Glutamatergic neuron (in vitro differentiated cells): ENCODE measurements at regions not wholly inside any gene's neighbourhood (a gene's known extent, or its start where the extent isn't known, plus 50 kb on each side); places are given as distances from the start of the nearest gene placed in this dataset.
"Not testable (repeated sequence)": the region's sequence is repeated elsewhere in the genome, so short reads cannot be mapped to it uniquely, and the experiment has no call there.

Experiments
- DNase-seq: peaks from one replicate; pipeline ENCODE4 v3.0.0; 2022
- H3K27ac Mint-ChIP-seq: one replicate; pipeline ENCODE4 v1.8.0; 2020; ENCODE audit warnings: mild to moderate bottlenecking, mixed read lengths, inconsistent platforms; ENCODE audit not compliant: unreplicated experiment
- H3K27me3 Mint-ChIP-seq: one replicate; pipeline ENCODE4 v1.8.0; 2020; ENCODE audit warnings: mild to moderate bottlenecking, moderate library complexity, mixed read lengths, inconsistent platforms; ENCODE audit not compliant: unreplicated experiment
- H3K36me3 Mint-ChIP-seq: one replicate; pipeline ENCODE4 v1.8.0; 2020; ENCODE audit warnings: mild to moderate bottlenecking, mixed read lengths, inconsistent platforms; ENCODE audit not compliant: unreplicated experiment
- H3K4me1 Mint-ChIP-seq: one replicate; pipeline ENCODE4 v1.8.0; 2020; ENCODE audit warnings: mild to moderate bottlenecking, low read depth, mixed read lengths, inconsistent platforms; ENCODE audit not compliant: unreplicated experiment
- H3K4me3 Mint-ChIP-seq: one replicate; pipeline ENCODE4 v1.8.0; 2020; ENCODE audit warnings: mild to moderate bottlenecking, mixed read lengths, inconsistent platforms; ENCODE audit not compliant: unreplicated experiment
- H3K9me3 Mint-ChIP-seq: one replicate; pipeline ENCODE4 v1.8.0; 2020; ENCODE audit warnings: mild to moderate bottlenecking, moderate library complexity, mixed read lengths, inconsistent platforms; ENCODE audit not compliant: unreplicated experiment
- TF ChIP-seq, protein P1 (sequence below): fragments of 200-600 bp; sonication (generic); IDR thresholded peaks from one replicate; pipeline ENCODE4 v1.5.0; 2021; ENCODE audit not compliant: partially characterized antibody, unreplicated experiment

DNA sequence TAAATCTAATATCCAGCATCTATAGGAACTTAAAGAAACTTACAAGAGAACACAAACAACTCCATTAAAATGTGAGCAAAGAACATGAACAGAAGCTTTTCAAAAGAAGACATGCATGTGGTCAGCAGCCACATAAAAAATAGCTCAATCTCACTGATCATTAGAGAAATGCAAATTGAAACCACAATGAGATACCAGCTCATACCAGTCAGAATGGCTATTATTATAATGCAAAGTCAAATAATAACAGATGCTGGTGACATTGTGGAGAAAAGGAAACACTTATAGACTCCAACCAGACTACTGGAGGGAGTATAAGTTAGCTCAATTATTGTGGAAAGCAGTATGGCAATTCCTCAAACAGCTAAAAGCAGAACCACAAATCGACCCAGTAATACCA lies 1314.5 kb downstream of the XPNPEP1 start:
- Mint-ChIP-seq H3K4me1 (no peaks in the 10 kb centered on the region), H3K27ac (no peak overlapping the region), H3K27me3 (peaks cover 4% of the 10 kb centered on the region), H3K4me3 (no peak overlapping the region), H3K36me3 (no peaks in the 10 kb centered on the region), H3K9me3 (peaks cover 4% of the 10 kb centered on the region)
- TF ChIP-seq, protein P1, sequence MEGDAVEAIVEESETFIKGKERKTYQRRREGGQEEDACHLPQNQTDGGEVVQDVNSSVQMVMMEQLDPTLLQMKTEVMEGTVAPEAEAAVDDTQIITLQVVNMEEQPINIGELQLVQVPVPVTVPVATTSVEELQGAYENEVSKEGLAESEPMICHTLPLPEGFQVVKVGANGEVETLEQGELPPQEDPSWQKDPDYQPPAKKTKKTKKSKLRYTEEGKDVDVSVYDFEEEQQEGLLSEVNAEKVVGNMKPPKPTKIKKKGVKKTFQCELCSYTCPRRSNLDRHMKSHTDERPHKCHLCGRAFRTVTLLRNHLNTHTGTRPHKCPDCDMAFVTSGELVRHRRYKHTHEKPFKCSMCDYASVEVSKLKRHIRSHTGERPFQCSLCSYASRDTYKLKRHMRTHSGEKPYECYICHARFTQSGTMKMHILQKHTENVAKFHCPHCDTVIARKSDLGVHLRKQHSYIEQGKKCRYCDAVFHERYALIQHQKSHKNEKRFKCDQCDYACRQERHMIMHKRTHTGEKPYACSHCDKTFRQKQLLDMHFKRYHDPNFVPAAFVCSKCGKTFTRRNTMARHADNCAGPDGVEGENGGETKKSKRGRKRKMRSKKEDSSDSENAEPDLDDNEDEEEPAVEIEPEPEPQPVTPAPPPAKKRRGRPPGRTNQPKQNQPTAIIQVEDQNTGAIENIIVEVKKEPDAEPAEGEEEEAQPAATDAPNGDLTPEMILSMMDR: no peak
- DNase-seq: no peak

DNA sequence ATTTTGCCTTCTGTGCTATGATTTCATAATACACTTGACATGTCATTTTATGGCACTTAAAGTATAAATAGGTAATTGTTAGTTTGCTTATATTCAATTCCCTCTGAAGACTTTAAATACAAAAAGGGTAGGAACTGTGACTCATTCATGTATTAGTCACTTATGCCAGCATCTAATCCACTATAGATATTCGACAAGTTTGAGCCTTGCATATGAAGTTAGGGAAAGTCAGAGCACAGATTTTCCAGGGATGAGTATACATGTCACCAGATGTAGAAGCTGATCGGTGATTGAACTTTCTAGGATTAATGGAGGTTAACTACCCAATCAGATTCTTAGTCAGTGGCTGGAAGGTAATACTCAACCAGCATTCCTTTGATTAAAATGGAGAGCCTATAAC lies 1321.5 kb downstream of the XPNPEP1 start:
- H3K27ac Mint-ChIP-seq: no peak overlapping the region
- H3K27me3 Mint-ChIP-seq: peaks cover 5% of the 10 kb centered on the region
- TF ChIP-seq, protein P1: no peak
- no peaks in the 10 kb centered on the region for H3K36me3 Mint-ChIP-seq
- no peak for DNase-seq
- peaks cover 1% of the 10 kb centered on the region for H3K4me1 Mint-ChIP-seq
- no peak overlapping the region for H3K4me3 Mint-ChIP-seq
- H3K9me3 Mint-ChIP-seq: no peaks in the 10 kb centered on the region

DNA sequence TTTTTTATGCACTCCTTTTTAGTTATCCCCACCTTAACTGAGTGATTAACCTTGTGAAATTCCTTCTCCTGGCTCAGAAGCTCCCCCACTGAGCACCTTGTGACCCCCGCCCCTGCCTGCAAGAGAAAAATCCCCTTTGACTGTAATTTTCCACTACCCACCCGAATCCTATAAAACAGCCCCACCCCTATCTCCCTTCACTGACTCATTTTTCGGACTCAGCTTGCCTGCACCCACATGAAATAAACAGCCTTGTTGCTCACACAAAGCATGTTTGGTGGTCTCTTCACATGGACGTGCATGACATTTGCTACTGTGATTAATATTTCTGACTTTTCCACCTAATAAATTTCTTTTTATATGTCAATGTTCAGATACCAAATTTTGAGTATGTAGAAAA lies 1322.8 kb downstream of the XPNPEP1 start:
- not testable (repeated sequence) for H3K27me3 Mint-ChIP-seq, H3K36me3 Mint-ChIP-seq, H3K9me3 Mint-ChIP-seq, H3K4me1 Mint-ChIP-seq, H3K4me3 Mint-ChIP-seq, H3K27ac Mint-ChIP-seq, DNase-seq

DNA sequence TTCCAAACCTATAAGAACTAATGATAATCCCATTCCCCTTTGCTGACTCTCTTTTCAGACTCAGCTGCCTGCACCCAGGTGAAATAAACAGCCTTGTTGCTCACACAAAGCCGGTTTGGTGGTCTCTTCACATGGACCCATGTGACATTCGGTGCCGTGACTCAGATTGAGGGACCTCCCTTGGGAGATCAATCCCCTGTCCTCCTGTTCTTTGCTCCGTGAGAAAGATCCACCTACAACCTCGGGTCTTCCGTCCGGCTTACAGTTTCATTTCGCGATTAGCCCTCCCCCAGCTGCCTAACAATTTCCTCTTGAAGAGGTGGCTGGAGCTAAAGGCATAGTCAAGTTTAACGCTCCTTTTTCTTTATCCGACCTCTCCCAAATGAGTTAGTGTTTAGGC lies 1324.0 kb downstream of the XPNPEP1 start:
- H3K4me1 Mint-ChIP-seq, H3K4me3 Mint-ChIP-seq, H3K36me3 Mint-ChIP-seq, H3K9me3 Mint-ChIP-seq, H3K27ac Mint-ChIP-seq, H3K27me3 Mint-ChIP-seq, DNase-seq: not testable (repeated sequence)

DNA sequence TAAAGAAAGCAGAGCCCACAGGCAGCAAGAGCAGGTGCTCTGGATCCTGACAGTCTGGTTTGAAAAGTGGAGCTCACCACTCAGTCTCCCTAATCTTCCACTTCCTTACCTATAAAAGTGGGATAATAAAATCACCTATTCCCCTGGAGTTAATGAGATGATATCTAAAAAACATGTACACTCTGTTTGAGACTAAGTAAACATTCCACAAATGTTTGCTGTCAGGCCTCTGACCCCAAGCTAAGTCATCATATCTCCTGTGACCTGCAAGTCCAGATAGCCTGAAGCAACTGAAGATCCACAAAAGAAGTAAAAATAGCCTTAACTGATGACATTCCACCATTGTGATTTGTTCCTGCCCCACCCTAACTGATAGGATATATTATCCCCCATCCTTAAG lies 1324.5 kb downstream of the XPNPEP1 start:
- no peak for DNase-seq
- Mint-ChIP-seq H3K4me3 (no peak overlapping the region), H3K27ac (no peak overlapping the region), H3K36me3 (no peaks in the 10 kb centered on the region), H3K4me1 (peaks cover 3% of the 10 kb centered on the region), H3K27me3 (peaks cover 5% of the 10 kb centered on the region), H3K9me3 (no peaks in the 10 kb centered on the region)
- TF ChIP-seq, protein P1: no peak

DNA sequence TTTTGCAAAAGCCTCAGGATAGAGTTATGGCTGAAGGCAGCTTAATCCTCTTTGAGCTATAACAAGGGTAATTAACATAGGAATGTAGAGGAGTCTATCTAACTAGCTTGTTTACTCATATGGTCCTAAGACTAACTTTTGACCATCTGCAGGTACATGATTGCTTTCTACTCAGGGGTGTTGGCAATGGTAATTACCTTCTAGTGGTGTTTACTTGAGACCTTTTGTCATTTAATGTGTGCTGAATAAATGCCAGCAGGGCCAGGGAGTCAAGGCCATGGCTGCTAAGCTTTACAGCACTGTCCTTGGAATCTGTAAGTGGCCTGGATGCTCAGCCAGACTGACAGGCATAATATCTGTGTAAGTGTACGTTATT lies 1325.0 kb downstream of the XPNPEP1 start:
- no peak for DNase-seq
- Mint-ChIP-seq H3K4me1 (peaks cover 3% of the 10 kb centered on the region), H3K36me3 (no peaks in the 10 kb centered on the region), H3K9me3 (no peaks in the 10 kb centered on the region), H3K27me3 (peaks cover 5% of the 10 kb centered on the region), H3K4me3 (no peak overlapping the region), H3K27ac (no peak overlapping the region)
- TF ChIP-seq, protein P1: no peak
